ENCODE measurements at regions not wholly inside any gene's neighbourhood (a gene's known extent, or its start where the extent isn't known, plus 50 kb on each side); places are given as distances from the start of the nearest gene placed in this dataset.
"Not testable (repeated sequence)": the region's sequence is repeated elsewhere in the genome, so short reads cannot be mapped to it uniquely, and the experiment has no call there.

GRCh38 chr6:27854421-27854820 is 57.8 kb downstream of the OR2B2 start:
- WGBS (ENCODE audit: insufficient coverage), result 100% methylated on average over 1 of the region's 1 CpG
- H3K4me1 ChIP-seq (ENCODE audit: control insufficient read depth, insufficient read depth, low read length), result no peaks in the 10 kb centered on the region
- H3K4me3 ChIP-seq (ENCODE audit: low read length), result no peak overlapping the region
- no peaks in the 10 kb centered on the region for H3K27me3 ChIP-seq (ENCODE audit: control insufficient read depth, insufficient read depth, low read length)
- H3K27ac ChIP-seq (ENCODE audit: low read length), result no peak overlapping the region
- H3K9me3 ChIP-seq (replicated peaks; ENCODE audit: control insufficient read depth, low read depth, low read length), result no peaks in the 10 kb centered on the region
- no peak for DNase-seq
- no peaks in the 10 kb centered on the region for H3K36me3 ChIP-seq (ENCODE audit: control insufficient read depth, insufficient read depth, low read length)

GRCh38 chr6:27851440-27851839 is 60.8 kb downstream of the OR2B2 start:
- Histone ChIP-seq H3K27me3 (ENCODE audit: control insufficient read depth, insufficient read depth, low read length) (no peaks in the 10 kb centered on the region), H3K4me1 (ENCODE audit: control insufficient read depth, insufficient read depth, low read length) (no peaks in the 10 kb centered on the region), H3K36me3 (ENCODE audit: control insufficient read depth, insufficient read depth, low read length) (no peaks in the 10 kb centered on the region), H3K9me3 (replicated peaks; ENCODE audit: control insufficient read depth, low read depth, low read length) (no peaks in the 10 kb centered on the region), H3K27ac (ENCODE audit: low read length) (no peak overlapping the region), H3K4me3 (ENCODE audit: low read length) (no peak overlapping the region)
- DNase-seq, result no peak

GRCh38 chr6:27849001-27849400 is 63.2 kb downstream of the OR2B2 start:
- 98% methylated on average over 5 of the region's 9 CpGs for WGBS (ENCODE audit: insufficient coverage)
- not testable (repeated sequence) for H3K4me1 ChIP-seq (ENCODE audit: control insufficient read depth, insufficient read depth, low read length); H3K27me3 ChIP-seq (ENCODE audit: control insufficient read depth, insufficient read depth, low read length); H3K36me3 ChIP-seq (ENCODE audit: control insufficient read depth, insufficient read depth, low read length); H3K4me3 ChIP-seq (ENCODE audit: low read length); H3K27ac ChIP-seq (ENCODE audit: low read length); DNase-seq; H3K9me3 ChIP-seq (replicated peaks; ENCODE audit: control insufficient read depth, low read depth, low read length)

GRCh38 chr6:27847706-27848105 is 64.5 kb downstream of the OR2B2 start:
- no peak overlapping the region for H3K4me3 ChIP-seq (ENCODE audit: low read length)
- no peaks in the 10 kb centered on the region for H3K27me3 ChIP-seq (ENCODE audit: control insufficient read depth, insufficient read depth, low read length)
- no peaks in the 10 kb centered on the region for H3K36me3 ChIP-seq (ENCODE audit: control insufficient read depth, insufficient read depth, low read length)
- DNase-seq, result no peak
- H3K27ac ChIP-seq (ENCODE audit: low read length), result no peak overlapping the region
- no peaks in the 10 kb centered on the region for H3K9me3 ChIP-seq (replicated peaks; ENCODE audit: control insufficient read depth, low read depth, low read length)
- no CpG with 5 or more reads among the region's 3 CpGs for WGBS (ENCODE audit: insufficient coverage)
- H3K4me1 ChIP-seq (ENCODE audit: control insufficient read depth, insufficient read depth, low read length), result no peaks in the 10 kb centered on the region

- no CpG with 5 or more reads among the region's 3 CpGs for WGBS (ENCODE audit: insufficient coverage)
- no peak for DNase-seq
Observed at GRCh38 chr6:27840572-27840971, 71.6 kb downstream of the OR2B2 start.

GRCh38 chr6:27839626-27840475 is 72.3 kb downstream of the OR2B2 start:
- Histone ChIP-seq H3K4me3 (ENCODE audit: low read length) (peak overlapping the region; percentile 90), H3K9me3 (replicated peaks; ENCODE audit: control insufficient read depth, low read depth, low read length) (no peaks in the 10 kb centered on the region), H3K4me1 (ENCODE audit: control insufficient read depth, insufficient read depth, low read length) (peaks cover 12% of the 10 kb centered on the region), H3K27me3 (ENCODE audit: control insufficient read depth, insufficient read depth, low read length) (no peaks in the 10 kb centered on the region), H3K36me3 (ENCODE audit: control insufficient read depth, insufficient read depth, low read length) (no peaks in the 10 kb centered on the region), H3K27ac (ENCODE audit: low read length) (peak overlapping the region; percentile 100)
- DNase-seq, result peak; percentile 94
- WGBS (ENCODE audit: insufficient coverage), result 0% methylated on average over 3 of the region's 12 CpGs

More at GRCh38 chr6:27840572-27840971, 71.6 kb downstream of the OR2B2 start:
- no peak overlapping the region for H3K27ac ChIP-seq (ENCODE audit: low read length)
- no peaks in the 10 kb centered on the region for H3K27me3 ChIP-seq (ENCODE audit: control insufficient read depth, insufficient read depth, low read length)
- no peaks in the 10 kb centered on the region for H3K36me3 ChIP-seq (ENCODE audit: control insufficient read depth, insufficient read depth, low read length)
- no peak overlapping the region for H3K4me3 ChIP-seq (ENCODE audit: low read length)
- peaks cover 12% of the 10 kb centered on the region for H3K4me1 ChIP-seq (ENCODE audit: control insufficient read depth, insufficient read depth, low read length)
- H3K9me3 ChIP-seq (replicated peaks; ENCODE audit: control insufficient read depth, low read depth, low read length), result no peaks in the 10 kb centered on the region

GRCh38 chr6:27838945-27839625 is 73.1 kb downstream of the OR2B2 start:
- Histone ChIP-seq H3K4me3 (ENCODE audit: low read length) (peak overlapping the region; percentile 90), H3K36me3 (ENCODE audit: control insufficient read depth, insufficient read depth, low read length) (peaks cover 2% of the 10 kb centered on the region), H3K27me3 (ENCODE audit: control insufficient read depth, insufficient read depth, low read length) (no peaks in the 10 kb centered on the region), H3K9me3 (replicated peaks; ENCODE audit: control insufficient read depth, low read depth, low read length) (no peaks in the 10 kb centered on the region), H3K4me1 (ENCODE audit: control insufficient read depth, insufficient read depth, low read length) (peaks cover 13% of the 10 kb centered on the region), H3K27ac (ENCODE audit: low read length) (peak overlapping the region; percentile 100)
- peak; percentile 77 for DNase-seq
- 0% methylated on average over 27 of the region's 31 CpGs for WGBS (ENCODE audit: insufficient coverage)

GRCh38 chr6:27838058-27838944 is 73.9 kb downstream of the OR2B2 start:
- peak; percentile 100 for DNase-seq
- WGBS (ENCODE audit: insufficient coverage), result under 1% methylated on average over 64 of the region's 66 CpGs
- Histone ChIP-seq H3K4me1 (ENCODE audit: control insufficient read depth, insufficient read depth, low read length) (peaks cover 13% of the 10 kb centered on the region), H3K27ac (ENCODE audit: low read length) (peak overlapping the region; percentile 100), H3K4me3 (ENCODE audit: low read length) (peak overlapping the region; percentile 90), H3K27me3 (ENCODE audit: control insufficient read depth, insufficient read depth, low read length) (no peaks in the 10 kb centered on the region), H3K9me3 (replicated peaks; ENCODE audit: control insufficient read depth, low read depth, low read length) (no peaks in the 10 kb centered on the region), H3K36me3 (ENCODE audit: control insufficient read depth, insufficient read depth, low read length) (peaks cover 5% of the 10 kb centered on the region)

- H3K9me3 ChIP-seq (replicated peaks; ENCODE audit: control insufficient read depth, low read depth, low read length), result no peaks in the 10 kb centered on the region
- peaks cover 13% of the 10 kb centered on the region for H3K4me1 ChIP-seq (ENCODE audit: control insufficient read depth, insufficient read depth, low read length)
- peak overlapping the region; percentile 100 for H3K27ac ChIP-seq (ENCODE audit: low read length)
- no peaks in the 10 kb centered on the region for H3K27me3 ChIP-seq (ENCODE audit: control insufficient read depth, insufficient read depth, low read length)
- no peak for DNase-seq
- H3K4me3 ChIP-seq (ENCODE audit: low read length), result peak overlapping the region; percentile 90
- WGBS (ENCODE audit: insufficient coverage), result 0% methylated on average over 4 of the region's 11 CpGs
- H3K36me3 ChIP-seq (ENCODE audit: control insufficient read depth, insufficient read depth, low read length), result peaks cover 6% of the 10 kb centered on the region
Observed at GRCh38 chr6:27837625-27838057, 74.6 kb downstream of the OR2B2 start.

Data from muscle of leg (tissue), 3 donors.